ENCODE measurements at regions not wholly inside any gene's neighbourhood (a gene's known extent, or its start where the extent isn't known, plus 50 kb on each side); places are given as distances from the start of the nearest gene placed in this dataset.
"Not testable (repeated sequence)": the region's sequence is repeated elsewhere in the genome, so short reads cannot be mapped to it uniquely, and the experiment has no call there.

DNA sequence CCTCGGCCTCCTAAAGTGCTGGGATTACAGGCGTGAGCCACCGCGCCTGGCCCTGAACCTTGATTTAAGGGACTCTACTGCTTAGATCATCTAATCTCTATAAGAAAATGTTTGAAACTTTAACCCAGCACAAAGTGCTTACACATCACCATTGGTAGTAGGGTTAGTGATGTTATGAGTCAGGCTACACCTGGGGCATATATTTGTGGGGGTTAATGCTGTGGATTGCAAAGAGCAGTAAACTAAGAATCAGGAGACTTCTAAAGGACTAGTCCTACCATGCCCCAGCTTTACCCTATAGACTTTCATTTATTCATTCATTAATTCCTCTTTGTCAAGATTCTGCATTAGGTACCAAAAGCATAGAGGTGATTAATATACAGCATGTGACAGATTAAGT, 880.5 kb downstream of the TTLL7 start:
- no peak for DNase-seq

DNA sequence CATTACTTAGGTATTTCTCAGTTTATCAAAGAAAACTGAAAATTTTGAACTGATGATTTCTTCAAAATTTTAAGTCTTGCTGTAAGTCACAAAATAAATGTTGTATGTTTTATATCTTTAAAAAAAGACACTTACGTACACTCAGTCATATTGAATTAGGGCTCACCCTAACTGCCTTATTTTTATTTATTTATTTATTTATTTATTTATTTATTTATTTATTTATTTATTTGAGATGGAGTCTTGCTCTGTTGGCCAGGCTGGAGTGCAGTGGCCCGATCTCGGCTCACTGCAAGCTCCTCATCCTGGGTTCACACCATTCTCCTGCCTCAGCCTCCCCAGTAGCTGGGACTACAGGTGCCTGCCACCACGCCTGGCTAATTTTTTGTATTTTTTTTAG, 881.9 kb downstream of the TTLL7 start:
- not testable (repeated sequence) for DNase-seq

DNA sequence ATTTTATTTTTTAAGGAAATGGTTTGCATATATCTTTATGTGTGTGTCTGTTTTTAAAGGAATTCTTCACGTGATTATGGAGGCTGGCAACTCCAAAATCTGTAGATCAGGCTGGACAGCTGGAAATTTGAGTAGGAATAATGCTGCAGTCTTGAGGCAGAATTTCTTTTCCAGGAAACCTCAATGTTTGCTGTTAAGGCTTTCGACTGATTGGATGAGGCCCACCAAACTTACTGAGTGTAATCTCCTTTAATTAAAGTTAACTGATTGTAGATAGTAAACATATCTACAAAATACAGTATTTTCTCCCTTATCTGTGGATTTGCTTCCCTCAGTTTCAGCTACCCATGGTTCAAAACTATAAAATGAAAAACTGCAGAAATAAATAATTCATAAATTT, 883.1 kb downstream of the TTLL7 start:
- DNase-seq = no peak

- no peak for DNase-seq
These were observed 884.6 kb downstream of the TTLL7 start for GRCh38 chr1:83114136-83114834.

- DNase-seq = no peak
These were observed 885.3 kb downstream of the TTLL7 start for GRCh38 chr1:83113652-83114051.

GRCh38 chr1:83112248-83112885, 886.6 kb downstream of the TTLL7 start:
- DNase-seq = no peak

DNA sequence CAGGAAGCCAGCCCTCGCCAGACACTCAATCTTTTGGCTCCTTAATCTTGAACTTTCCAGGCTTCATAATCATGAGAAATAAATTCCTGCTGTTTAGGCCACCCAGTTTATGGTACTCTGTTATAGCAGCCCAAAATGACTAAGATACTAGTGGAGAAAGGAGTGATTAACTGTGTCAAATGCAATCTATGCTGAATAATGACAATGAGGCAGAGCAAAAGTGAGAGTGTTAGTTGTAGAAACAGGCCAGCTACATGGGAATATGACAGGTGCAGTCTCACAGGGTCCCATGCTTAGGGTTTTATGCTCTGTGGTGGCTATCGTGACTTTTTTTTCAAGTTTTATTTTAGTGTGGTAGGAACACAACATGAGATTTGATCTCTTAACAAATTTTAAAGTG, 888.8 kb downstream of the TTLL7 start:
- no peak for DNase-seq

DNA sequence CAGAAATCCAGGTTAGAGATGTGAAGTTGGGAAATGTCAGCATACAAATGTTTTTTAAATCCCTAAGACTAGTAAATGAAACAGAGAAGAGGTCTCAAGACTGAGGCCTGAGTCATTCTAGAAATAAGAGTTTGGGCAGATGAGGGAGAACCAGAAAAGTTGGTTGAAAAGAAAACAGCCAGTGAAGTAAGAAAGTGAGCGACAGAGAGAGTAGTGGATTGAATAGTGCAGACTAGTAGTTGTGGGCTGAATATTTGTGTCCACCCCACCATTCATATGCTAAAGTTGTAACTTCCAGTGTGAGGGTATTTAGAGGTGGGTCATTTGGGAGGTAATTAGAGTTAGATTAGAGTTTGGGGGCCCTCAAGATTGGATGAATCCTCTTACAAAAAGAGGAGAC, 889.2 kb downstream of the TTLL7 start:
- DNase-seq = no peak

GRCh38 chr1:83104558-83104957, 894.4 kb downstream of the TTLL7 start:
- DNase-seq = no peak

GRCh38 chr1:83103341-83103740, 895.6 kb downstream of the TTLL7 start:
- no peak for DNase-seq

DNA sequence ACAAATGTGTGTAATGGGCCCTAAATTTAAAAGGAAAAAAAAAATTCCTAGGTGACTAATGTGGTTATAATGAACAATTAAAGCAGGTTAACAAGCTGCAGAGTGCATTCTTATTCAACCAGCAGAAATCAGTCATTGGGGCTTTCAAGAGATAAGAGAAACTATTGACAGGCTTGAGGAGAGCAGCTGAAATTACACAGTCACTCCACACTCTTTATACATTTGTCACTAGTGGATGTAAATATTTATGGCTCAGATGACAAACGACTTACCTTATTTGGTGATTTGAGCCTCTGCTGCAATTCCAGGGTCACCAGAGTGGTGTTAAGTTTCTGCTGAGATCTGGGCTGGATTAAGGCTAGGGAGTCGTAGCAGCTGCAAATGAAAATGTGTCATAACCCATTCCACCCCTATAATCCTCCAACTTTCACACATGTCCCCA, 896.3 kb downstream of the TTLL7 start:
- no peak for DNase-seq

GRCh38 chr1:83101406-83101805, 897.5 kb downstream of the TTLL7 start:
- DNase-seq = no peak

GRCh38 chr1:83100133-83100532, 898.8 kb downstream of the TTLL7 start:
- DNase-seq = no peak

GRCh38 chr1:83098791-83099190, 900.1 kb downstream of the TTLL7 start:
- no peak for DNase-seq

GRCh38 chr1:83098131-83098530, 900.8 kb downstream of the TTLL7 start:
- no peak for DNase-seq

- no peak for DNase-seq
These were observed 901.2 kb downstream of the TTLL7 start for GRCh38 chr1:83097715-83098114.

- no peak for DNase-seq
These were observed 903.4 kb downstream of the TTLL7 start for GRCh38 chr1:83095570-83095969.

DNA sequence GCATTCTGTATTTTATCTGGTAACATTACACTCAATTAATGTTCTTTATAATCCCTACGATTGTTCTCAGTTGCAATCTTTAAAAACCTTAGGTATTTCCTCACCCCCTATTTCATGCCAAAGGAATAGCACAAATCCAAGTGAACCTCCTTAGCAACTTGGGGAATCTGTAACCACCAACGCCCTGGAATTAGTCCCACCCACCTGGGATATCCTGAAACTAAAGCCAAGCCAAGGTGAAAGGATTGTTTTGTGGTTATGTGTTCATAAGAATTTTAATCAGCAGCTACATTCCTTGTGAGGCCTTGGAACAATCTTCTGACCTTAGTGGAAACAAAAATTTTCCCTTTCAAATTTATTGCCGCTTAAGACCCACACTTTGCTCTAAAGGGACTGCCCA, 908.7 kb downstream of the TTLL7 start:
- DNase-seq = no peak

DNA sequence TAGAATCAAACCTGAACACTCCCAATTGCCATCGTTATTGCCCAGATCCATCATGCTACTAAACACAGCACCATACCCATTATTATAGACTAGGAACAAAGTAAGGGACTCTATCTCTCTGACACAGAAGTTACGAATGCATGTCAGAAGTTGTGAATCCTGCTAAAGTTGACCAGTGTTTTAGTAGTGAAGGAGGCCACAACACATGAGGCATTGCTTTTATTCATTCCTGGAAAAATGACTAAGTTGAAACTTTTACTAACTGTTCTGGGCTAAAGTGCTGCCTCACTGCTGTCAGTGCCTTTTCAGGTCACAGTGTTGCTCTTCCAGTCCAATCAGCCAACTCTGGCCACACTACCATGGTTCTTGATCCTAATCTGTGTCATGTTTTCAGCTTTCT, 911.1 kb downstream of the TTLL7 start:
- DNase-seq = no peak

- no peak for DNase-seq
These were observed 911.9 kb downstream of the TTLL7 start for GRCh38 chr1:83086986-83087512.

- no peak for DNase-seq
These were observed 912.6 kb downstream of the TTLL7 start for GRCh38 chr1:83086346-83086745.

- DNase-seq = no peak
These were observed 915.2 kb downstream of the TTLL7 start for GRCh38 chr1:83083589-83084224.

DNA sequence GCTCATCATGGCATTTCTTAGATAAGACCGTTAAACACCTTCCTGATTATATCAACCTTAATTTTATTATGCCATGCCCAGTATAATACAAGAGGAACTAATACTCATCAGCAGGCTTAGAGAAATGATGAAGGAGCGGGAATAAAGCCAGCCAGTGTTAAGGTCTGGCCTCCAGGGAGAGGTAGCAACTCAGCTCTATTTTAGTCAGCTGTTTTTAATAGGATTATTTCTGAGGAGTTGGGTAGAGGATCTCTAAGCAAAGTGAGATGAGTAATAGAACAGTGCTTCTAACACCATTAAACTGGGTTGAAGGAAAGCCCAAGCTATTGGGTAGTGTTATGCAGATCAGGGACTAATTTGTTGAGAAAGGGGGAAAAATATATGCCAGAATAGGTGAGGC, 921.5 kb downstream of the TTLL7 start:
- DNase-seq = no peak

GRCh38 chr1:83075107-83075506, 923.8 kb downstream of the TTLL7 start:
- no peak for DNase-seq
